HG03095 (cell line): ENCODE measurements at regions not wholly inside any gene's neighbourhood (a gene's known extent, or its start where the extent isn't known, plus 50 kb on each side); places are given as distances from the start of the nearest gene placed in this dataset.

ENCODE experiments used
- ATAC-seq: cut with Tn5 transposase; IDR thresholded peaks from one replicate; pipeline ENCODE4 v1.9.1; 2021; ENCODE audit warnings: moderate library complexity; ENCODE audit not compliant: unreplicated experiment

- ATAC-seq: no peak
Measured at GRCh38 chr12:65759735-65760134, 64.5 kb upstream of the HMGA2 start.

- ATAC-seq: no peak
Measured at GRCh38 chr12:65761301-65761700, 63.0 kb upstream of the HMGA2 start.

GRCh38 chr12:65764325-65764724 lies 60.0 kb upstream of the HMGA2 start:
- ATAC-seq: no peak

GRCh38 chr12:65765436-65765813 lies 58.9 kb upstream of the HMGA2 start:
- ATAC-seq: no peak

- no peak for ATAC-seq
Measured at GRCh38 chr12:65769880-65770279, 54.4 kb upstream of the HMGA2 start.
